ENCODE measurements at regions not wholly inside any gene's neighbourhood (a gene's known extent, or its start where the extent isn't known, plus 50 kb on each side); places are given as distances from the start of the nearest gene placed in this dataset.

DNA sequence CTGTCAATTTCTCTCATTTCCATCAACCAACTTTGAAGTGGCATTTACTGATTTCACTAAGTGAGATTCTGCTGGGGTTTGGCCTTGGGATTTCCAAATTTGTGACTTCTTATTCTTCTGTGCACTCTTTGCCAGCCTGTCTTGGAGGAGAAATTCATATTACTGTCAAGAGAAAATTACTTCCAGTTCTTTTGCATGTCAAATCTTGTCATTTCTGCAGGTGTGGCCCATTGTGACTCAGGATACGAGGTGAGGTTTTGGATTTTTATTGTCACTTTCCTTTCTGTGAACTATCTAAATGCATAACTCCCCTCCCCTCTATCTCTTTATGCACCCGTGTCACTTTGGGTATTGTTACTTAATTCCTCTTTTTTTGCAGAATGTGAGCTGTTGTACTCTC, 102.6 kb upstream of the GUCY1A1 start:
- TF ChIP-seq SUZ12 (IDR thresholded peaks at IDR 0.05; ENCODE audit: extremely low read depth, insufficient read depth, insufficient read length) (no peak), YY1 (IDR thresholded peaks at IDR 0.05; ENCODE audit: insufficient read depth, insufficient read length) (no peak), ZNF274 (IDR thresholded peaks at IDR 0.05; ENCODE audit: low read depth, low read length) (no peak)
